A673 (cell line): ENCODE measurements at regions not wholly inside any gene's neighbourhood (a gene's known extent, or its start where the extent isn't known, plus 50 kb on each side); places are given as distances from the start of the nearest gene placed in this dataset.

Experiments used
- BruUV-seq: library from RNA; stranded (reverse); fragments of 400-500 nt; replicated peaks from 2 replicates; lab custom pipeline; 2021; lab: Mats Ljungman, UMichigan
- CTCF ChIA-PET: fragments of 300-600 bp; sonication (Branson Sonifier 250); formaldehyde crosslinking; loops from one replicate; lab custom pipeline; 2022; ENCODE audit warnings: antibody characterized with exemption; lab: Charles Lee
- POLR2A ChIA-PET: fragments of 300-600 bp; sonication (Branson Sonifier 250); formaldehyde crosslinking; loops from one replicate; lab custom pipeline; 2022; ENCODE audit warnings: antibody characterized with exemption; ENCODE audit not compliant: low non-redundant PET; lab: Charles Lee
- DNase-seq: peaks from one replicate; pipeline ENCODE4 v3.0.0-alpha.2; 2015; ENCODE audit warnings: low spot score
- H3K27ac ChIP-seq: fragments of 200-600 bp; sonication (generic); 2 replicates; pipeline ENCODE4 v1.5.1; 2016; ENCODE audit warnings: mixed run types, low read depth, mild to moderate bottlenecking, mixed read lengths, antibody characterized with exemption, low read length; ENCODE audit not compliant: poor library complexity, severe bottlenecking
- H3K27me3 ChIP-seq: fragments of 200-600 bp; sonication (generic); replicated peaks from 2 replicates; pipeline ENCODE4 v1.6.1; 2017; ENCODE audit warnings: mixed run types, low read depth, mild to moderate bottlenecking, mixed read lengths, antibody characterized with exemption, low read length; ENCODE audit not compliant: insufficient read depth, poor library complexity
- H3K36me3 ChIP-seq: fragments of 200-600 bp; sonication (generic); 2 replicates; pipeline ENCODE4 v1.6.1; 2016; ENCODE audit warnings: mixed run types, mild to moderate bottlenecking, mixed read lengths, antibody characterized with exemption, low read length; ENCODE audit not compliant: insufficient read depth, poor library complexity, severe bottlenecking
- H3K4me1 ChIP-seq: fragments of 200-600 bp; sonication (generic); 2 replicates; pipeline ENCODE4 v1.6.1; 2017; ENCODE audit warnings: mixed run types, mild to moderate bottlenecking, mixed read lengths, antibody characterized with exemption, low read length; ENCODE audit not compliant: insufficient read depth, poor library complexity, severe bottlenecking
- H3K4me3 ChIP-seq: fragments of 200-600 bp; sonication (generic); 2 replicates; pipeline ENCODE4 v1.5.1; 2016; ENCODE audit warnings: low read depth, mixed run types, mild to moderate bottlenecking, mixed read lengths, low read length; ENCODE audit not compliant: poor library complexity, severe bottlenecking
- H3K9me3 ChIP-seq: fragments of 200-600 bp; sonication (generic); 2 replicates; pipeline ENCODE4 v1.6.1; 2016; ENCODE audit warnings: mixed run types, low read depth, mild to moderate bottlenecking, mixed read lengths, antibody characterized with exemption, low read length; ENCODE audit not compliant: poor library complexity, severe bottlenecking
- CTCF ChIP-seq: fragments of 300-800, 200-600 bp; sonication (generic); conservative IDR thresholded peaks from 2 replicates; pipeline ENCODE4 v1.5.1; 2017; ENCODE audit warnings: low read depth, mild to moderate bottlenecking, antibody characterized with exemption, low read length, moderate library complexity, mixed read lengths
- EZH2 ChIP-seq: fragments of 200-600 bp; sonication (generic); IDR thresholded peaks from 2 replicates; pipeline ENCODE4 v1.6.1; 2017; ENCODE audit warnings: borderline replicate concordance, low read depth, mild to moderate bottlenecking, mixed read lengths, antibody characterized with exemption, low read length; ENCODE audit not compliant: poor library complexity, severe bottlenecking
- intact Hi-C: fragments of 100-400 bp; cut with micrococcal nuclease; formaldehyde crosslinking; loops from one replicate; pipeline ENCODE4 v1.10.0; 2022; ENCODE audit not compliant: unreplicated experiment

GRCh38 chr2:236717729-236718128, 148.1 kb downstream of the ACKR3 start:
- ChIA-PET CTCF (no interaction called here), POLR2A (no interaction called here)
- intact Hi-C loops: no loop called here
- no peaks in the 10 kb centered on the region for H3K9me3 ChIP-seq
- no peaks in the 10 kb centered on the region for H3K27me3 ChIP-seq
- H3K27ac ChIP-seq: no peak overlapping the region
- no peaks in the 10 kb centered on the region for H3K4me1 ChIP-seq
- H3K36me3 ChIP-seq: no peaks in the 10 kb centered on the region
- H3K4me3 ChIP-seq: no peak overlapping the region
- no TSS peak for BruUV-seq
- DNase-seq: peak; percentile 17
- TF ChIP-seq EZH2 (no peak), CTCF (no peak)

GRCh38 chr2:236718207-236718992, 148.8 kb downstream of the ACKR3 start:
- intact Hi-C loops: no loop called here
- H3K9me3 ChIP-seq: no peaks in the 10 kb centered on the region
- ChIA-PET CTCF (no interaction called here), POLR2A (interaction anchor here (0.6 kb wide), 1 partner anchor 410 kb away, joined by 3 read pairs; no protein-coding TSS in a partner anchor)
- no peak for TF ChIP-seq CTCF
- TF ChIP-seq EZH2: no peak
- H3K4me1 ChIP-seq: no peaks in the 10 kb centered on the region
- H3K4me3 ChIP-seq: no peak overlapping the region
- DNase-seq: no peak
- no TSS peak for BruUV-seq
- H3K36me3 ChIP-seq: no peaks in the 10 kb centered on the region
- no peak overlapping the region for H3K27ac ChIP-seq
- no peaks in the 10 kb centered on the region for H3K27me3 ChIP-seq

GRCh38 chr2:236719192-236719635, 149.6 kb downstream of the ACKR3 start:
- H3K27ac ChIP-seq: no peak overlapping the region
- TF ChIP-seq CTCF: no peak
- no peak for TF ChIP-seq EZH2
- DNase-seq: no peak
- H3K27me3 ChIP-seq: no peaks in the 10 kb centered on the region
- POLR2A ChIA-PET: interaction anchor here (0.6 kb wide), 1 partner anchor 409 kb away, joined by 3 read pairs; no protein-coding TSS in a partner anchor
- no peaks in the 10 kb centered on the region for H3K36me3 ChIP-seq
- BruUV-seq: no TSS peak
- H3K4me1 ChIP-seq: no peaks in the 10 kb centered on the region
- H3K4me3 ChIP-seq: no peak overlapping the region
- CTCF ChIA-PET: no interaction called here
- no peaks in the 10 kb centered on the region for H3K9me3 ChIP-seq
- intact Hi-C loops: no loop called here
